Spleen (tissue), 7 donors: ENCODE measurements at regions not wholly inside any gene's neighbourhood (a gene's known extent, or its start where the extent isn't known, plus 50 kb on each side); places are given as distances from the start of the nearest gene placed in this dataset.

Experiments used
- POLR2AphosphoS5 ChIP-seq, 3 donors: sonication (generic); formaldehyde crosslinking; IDR thresholded peaks; one replicate each; pipeline ENCODE4 v1.5.1; 2017; ENCODE audit warnings: antibody characterized with exemption in 3 of 3
- TF ChIP-seq, protein P1 (sequence below), 11 experiments: fragments of 200-600 bp in 7 of 11; fragments of 450-650 bp in 4 of 11; sonication (generic) in 4 of 11; IDR thresholded peaks in 8 of 11; conservative IDR thresholded peaks in 3 of 11; 1 replicate in 7 of 11; 2 replicates in 4 of 11; pipeline versions ENCODE4 v1.4.0 to v1.8.0; 2016 to 2021; ENCODE audit warnings: antibody characterized with exemption in 11 of 11, inconsistent platforms in 4 of 11, mild to moderate bottlenecking in 1 of 11
- donor health status: DM: no; HTN: no; CAD: no; lungs with moderate emphysema.
- donor health status: DM: no; HTN: no; CAD: no.
- donor health status: DM: no; HTN: no; CAD: no.

DNA sequence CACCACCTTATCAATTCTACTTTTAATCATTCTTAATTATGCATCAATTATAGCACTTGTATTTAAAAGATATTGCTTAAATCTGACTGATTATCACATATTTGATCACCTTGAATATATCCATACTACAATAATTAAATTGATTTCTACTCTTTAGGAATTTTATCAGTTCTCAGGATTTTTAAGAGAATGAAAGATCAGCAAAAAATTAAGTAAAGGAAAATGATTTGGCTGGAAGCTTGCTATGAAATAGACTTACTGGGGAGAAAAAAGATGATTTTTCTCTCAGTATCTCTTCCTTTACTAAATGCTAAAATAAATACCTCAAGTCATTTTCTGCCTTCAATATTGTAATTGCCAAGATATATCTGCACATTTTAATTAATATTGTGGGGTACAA is 848.6 kb downstream of the LTN1 start:
- TF ChIP-seq, protein P1, sequence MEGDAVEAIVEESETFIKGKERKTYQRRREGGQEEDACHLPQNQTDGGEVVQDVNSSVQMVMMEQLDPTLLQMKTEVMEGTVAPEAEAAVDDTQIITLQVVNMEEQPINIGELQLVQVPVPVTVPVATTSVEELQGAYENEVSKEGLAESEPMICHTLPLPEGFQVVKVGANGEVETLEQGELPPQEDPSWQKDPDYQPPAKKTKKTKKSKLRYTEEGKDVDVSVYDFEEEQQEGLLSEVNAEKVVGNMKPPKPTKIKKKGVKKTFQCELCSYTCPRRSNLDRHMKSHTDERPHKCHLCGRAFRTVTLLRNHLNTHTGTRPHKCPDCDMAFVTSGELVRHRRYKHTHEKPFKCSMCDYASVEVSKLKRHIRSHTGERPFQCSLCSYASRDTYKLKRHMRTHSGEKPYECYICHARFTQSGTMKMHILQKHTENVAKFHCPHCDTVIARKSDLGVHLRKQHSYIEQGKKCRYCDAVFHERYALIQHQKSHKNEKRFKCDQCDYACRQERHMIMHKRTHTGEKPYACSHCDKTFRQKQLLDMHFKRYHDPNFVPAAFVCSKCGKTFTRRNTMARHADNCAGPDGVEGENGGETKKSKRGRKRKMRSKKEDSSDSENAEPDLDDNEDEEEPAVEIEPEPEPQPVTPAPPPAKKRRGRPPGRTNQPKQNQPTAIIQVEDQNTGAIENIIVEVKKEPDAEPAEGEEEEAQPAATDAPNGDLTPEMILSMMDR (IDR thresholded peaks at IDR 0.05 in 8 of 11, conservative IDR thresholded peaks at IDR 0.05 in 3 of 11) = no peak
- TF ChIP-seq POLR2AphosphoS5 (IDR thresholded peaks at IDR 0.05) = no peak
